Esophagus squamous epithelium (tissue), 4 donors: ENCODE measurements at regions not wholly inside any gene's neighbourhood (a gene's known extent, or its start where the extent isn't known, plus 50 kb on each side); places are given as distances from the start of the nearest gene placed in this dataset.

Experiments
- POLR2A ChIP-seq, 4 donors: fragments of 450-650 bp; IDR thresholded peaks; one replicate each; pipeline ENCODE4 v1.6.1; 2017; ENCODE audit warnings: antibody characterized with exemption in 4 of 4, mild to moderate bottlenecking in 4 of 4, moderate library complexity in 3 of 4
- TF ChIP-seq, protein P1 (sequence below), 6 experiments: fragments of 450-650 bp in 4 of 6; fragments of 200-600 bp in 2 of 6; sonication (generic) in 2 of 6; IDR thresholded peaks; one replicate each; pipeline ENCODE4 v1.5.1; 2016 to 2019; ENCODE audit warnings: antibody characterized with exemption in 6 of 6, mild to moderate bottlenecking in 4 of 6, moderate library complexity in 4 of 6

GRCh38 chr1:8212580-8213031, 105.3 kb upstream of the SLC45A1 start:
- TF ChIP-seq, protein P1, sequence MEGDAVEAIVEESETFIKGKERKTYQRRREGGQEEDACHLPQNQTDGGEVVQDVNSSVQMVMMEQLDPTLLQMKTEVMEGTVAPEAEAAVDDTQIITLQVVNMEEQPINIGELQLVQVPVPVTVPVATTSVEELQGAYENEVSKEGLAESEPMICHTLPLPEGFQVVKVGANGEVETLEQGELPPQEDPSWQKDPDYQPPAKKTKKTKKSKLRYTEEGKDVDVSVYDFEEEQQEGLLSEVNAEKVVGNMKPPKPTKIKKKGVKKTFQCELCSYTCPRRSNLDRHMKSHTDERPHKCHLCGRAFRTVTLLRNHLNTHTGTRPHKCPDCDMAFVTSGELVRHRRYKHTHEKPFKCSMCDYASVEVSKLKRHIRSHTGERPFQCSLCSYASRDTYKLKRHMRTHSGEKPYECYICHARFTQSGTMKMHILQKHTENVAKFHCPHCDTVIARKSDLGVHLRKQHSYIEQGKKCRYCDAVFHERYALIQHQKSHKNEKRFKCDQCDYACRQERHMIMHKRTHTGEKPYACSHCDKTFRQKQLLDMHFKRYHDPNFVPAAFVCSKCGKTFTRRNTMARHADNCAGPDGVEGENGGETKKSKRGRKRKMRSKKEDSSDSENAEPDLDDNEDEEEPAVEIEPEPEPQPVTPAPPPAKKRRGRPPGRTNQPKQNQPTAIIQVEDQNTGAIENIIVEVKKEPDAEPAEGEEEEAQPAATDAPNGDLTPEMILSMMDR (IDR thresholded peaks at IDR 0.05): no peak
- no peak for TF ChIP-seq POLR2A (IDR thresholded peaks at IDR 0.05)
